ENCODE measurements at regions not wholly inside any gene's neighbourhood (a gene's known extent, or its start where the extent isn't known, plus 50 kb on each side); places are given as distances from the start of the nearest gene placed in this dataset.

DNA sequence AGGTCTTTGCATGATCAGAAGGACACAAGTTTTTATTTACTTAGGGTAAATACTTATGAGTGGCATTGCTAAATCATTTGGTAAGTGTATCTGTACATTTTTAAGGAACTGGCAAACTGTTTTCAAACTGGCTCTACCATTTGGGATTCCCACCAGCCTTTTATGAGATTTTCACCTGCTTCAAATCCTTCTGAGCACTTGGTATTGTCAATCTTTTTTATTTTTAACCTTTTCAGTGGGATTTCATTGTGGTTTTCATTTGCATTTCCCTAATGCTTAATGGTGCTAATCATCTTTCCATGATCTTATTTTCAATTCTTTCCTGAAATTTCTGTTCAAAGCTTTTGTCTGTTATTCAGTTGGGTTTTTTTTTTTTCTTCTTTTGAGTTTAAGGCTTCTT lies 475.6 kb downstream of the MAN2A1 start:
- TF ChIP-seq, protein P1, sequence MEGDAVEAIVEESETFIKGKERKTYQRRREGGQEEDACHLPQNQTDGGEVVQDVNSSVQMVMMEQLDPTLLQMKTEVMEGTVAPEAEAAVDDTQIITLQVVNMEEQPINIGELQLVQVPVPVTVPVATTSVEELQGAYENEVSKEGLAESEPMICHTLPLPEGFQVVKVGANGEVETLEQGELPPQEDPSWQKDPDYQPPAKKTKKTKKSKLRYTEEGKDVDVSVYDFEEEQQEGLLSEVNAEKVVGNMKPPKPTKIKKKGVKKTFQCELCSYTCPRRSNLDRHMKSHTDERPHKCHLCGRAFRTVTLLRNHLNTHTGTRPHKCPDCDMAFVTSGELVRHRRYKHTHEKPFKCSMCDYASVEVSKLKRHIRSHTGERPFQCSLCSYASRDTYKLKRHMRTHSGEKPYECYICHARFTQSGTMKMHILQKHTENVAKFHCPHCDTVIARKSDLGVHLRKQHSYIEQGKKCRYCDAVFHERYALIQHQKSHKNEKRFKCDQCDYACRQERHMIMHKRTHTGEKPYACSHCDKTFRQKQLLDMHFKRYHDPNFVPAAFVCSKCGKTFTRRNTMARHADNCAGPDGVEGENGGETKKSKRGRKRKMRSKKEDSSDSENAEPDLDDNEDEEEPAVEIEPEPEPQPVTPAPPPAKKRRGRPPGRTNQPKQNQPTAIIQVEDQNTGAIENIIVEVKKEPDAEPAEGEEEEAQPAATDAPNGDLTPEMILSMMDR (IDR thresholded peaks at IDR 0.05), result no peak
- no peak for TF ChIP-seq POLR2AphosphoS5 (IDR thresholded peaks at IDR 0.05)
